ENCODE measurements at regions not wholly inside any gene's neighbourhood (a gene's known extent, or its start where the extent isn't known, plus 50 kb on each side); places are given as distances from the start of the nearest gene placed in this dataset.

DNA sequence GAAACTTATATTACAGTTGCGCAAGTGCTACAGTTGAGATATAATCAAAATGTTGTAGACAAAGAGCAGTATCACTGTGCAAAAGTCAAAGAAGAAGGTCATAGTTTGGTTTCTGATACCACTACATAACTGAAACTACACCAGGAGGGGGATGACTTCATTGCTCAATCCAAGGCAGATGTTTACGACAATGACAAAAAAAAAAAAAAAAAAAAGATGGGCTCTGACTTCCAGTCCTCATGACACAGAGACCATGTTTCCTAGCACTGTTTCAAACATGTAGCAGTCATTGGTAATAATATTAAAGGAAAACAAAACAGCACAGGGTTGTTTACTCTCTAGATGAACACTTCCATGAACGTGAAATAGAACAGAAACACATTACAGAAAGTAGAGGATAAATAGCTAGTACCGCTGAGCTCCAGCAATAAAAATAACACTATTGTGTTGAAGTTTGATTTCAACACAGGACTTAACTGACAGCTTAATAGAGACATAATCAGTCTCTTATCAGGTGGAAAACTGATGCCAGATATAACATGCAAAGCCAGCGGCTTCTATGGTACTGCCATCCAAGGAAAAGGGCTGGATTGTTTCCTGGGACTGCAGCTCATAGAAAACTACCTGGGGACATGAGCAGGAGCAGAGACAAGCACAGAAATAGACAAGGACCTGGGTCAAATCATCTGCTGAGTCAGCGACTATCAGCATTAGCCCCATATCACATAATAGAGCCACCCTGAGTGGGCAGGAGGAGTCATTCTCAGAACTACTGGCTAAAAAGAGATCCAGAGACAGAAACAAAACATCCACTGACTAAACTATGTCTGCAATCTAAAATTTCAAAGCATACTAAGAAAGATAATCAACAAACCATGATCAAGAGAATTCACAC lies 463.6 kb upstream of the SOX9 start:
- H3K4me3 ChIP-seq (replicated peaks; ENCODE audit: low read depth, low read length), result no peak overlapping the region
- no peak for TF ChIP-seq CTCF (IDR thresholded peaks at IDR 0.05; ENCODE audit: insufficient read depth, low read length, poor library complexity, severe bottlenecking)
- H3K27me3 ChIP-seq (replicated peaks; ENCODE audit: control insufficient read depth, insufficient read depth, low read length), result no peaks in the 10 kb centered on the region
- no peak for DNase-seq (ENCODE audit: extremely low read depth, insufficient read length)
- no peaks in the 10 kb centered on the region for H3K36me3 ChIP-seq (ENCODE audit: control insufficient read depth, insufficient read depth, low read length)

GRCh38 chr17:71658996-71659395 lies 461.8 kb upstream of the SOX9 start:
- TF ChIP-seq CTCF (IDR thresholded peaks at IDR 0.05; ENCODE audit: insufficient read depth, low read length, poor library complexity, severe bottlenecking), result no peak

DNA sequence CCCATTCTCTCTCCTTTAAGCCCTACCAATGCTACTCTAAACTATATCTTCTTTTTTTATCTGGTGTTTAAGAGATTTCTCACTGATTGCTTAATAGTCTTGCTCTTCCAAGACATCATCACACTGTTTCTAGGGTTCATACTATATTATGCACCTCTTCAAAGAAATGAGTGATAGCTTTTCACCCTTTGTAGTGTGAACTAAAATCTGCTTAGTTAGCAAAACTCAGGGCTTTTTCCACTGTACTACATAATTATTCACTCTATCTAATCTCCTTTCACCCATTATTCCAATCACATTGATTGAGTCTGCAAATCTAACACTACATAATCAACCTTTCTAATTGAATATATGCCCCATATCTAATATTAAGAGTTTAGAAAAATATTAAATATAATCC lies 456.0 kb upstream of the SOX9 start:
- no peak for TF ChIP-seq CTCF (IDR thresholded peaks at IDR 0.05; ENCODE audit: insufficient read depth, low read length, poor library complexity, severe bottlenecking)
- Histone ChIP-seq H3K36me3 (ENCODE audit: control insufficient read depth, insufficient read depth, low read length) (no peaks in the 10 kb centered on the region), H3K27me3 (replicated peaks; ENCODE audit: control insufficient read depth, insufficient read depth, low read length) (no peaks in the 10 kb centered on the region), H3K4me3 (replicated peaks; ENCODE audit: low read depth, low read length) (no peak overlapping the region)
- no peak for DNase-seq (ENCODE audit: extremely low read depth, insufficient read length)

More at GRCh38 chr17:71658996-71659395, 461.8 kb upstream of the SOX9 start:
- H3K27me3 ChIP-seq (replicated peaks; ENCODE audit: control insufficient read depth, insufficient read depth, low read length), result no peaks in the 10 kb centered on the region
- no peak for DNase-seq (ENCODE audit: extremely low read depth, insufficient read length)
- no peaks in the 10 kb centered on the region for H3K36me3 ChIP-seq (ENCODE audit: control insufficient read depth, insufficient read depth, low read length)
- H3K4me3 ChIP-seq (replicated peaks; ENCODE audit: low read depth, low read length), result no peak overlapping the region

DNA sequence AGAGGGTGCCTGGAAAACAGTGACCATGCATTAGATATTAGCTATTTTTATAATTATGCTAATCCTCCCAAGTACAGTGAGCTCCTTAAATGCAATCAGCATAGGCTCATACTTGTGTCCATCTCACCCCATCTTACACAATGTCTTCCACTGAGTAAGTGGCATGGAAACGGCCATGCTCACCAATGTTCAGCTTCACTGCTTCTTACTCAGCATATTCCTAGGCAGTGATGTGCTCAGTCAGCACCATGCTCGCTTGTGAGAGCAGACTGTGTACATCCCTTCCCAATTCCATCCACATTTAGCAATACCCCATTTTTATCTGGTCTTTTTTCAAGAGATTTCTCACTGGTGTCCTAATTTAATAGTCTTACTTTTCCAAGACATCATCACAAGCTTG lies 454.8 kb upstream of the SOX9 start:
- no peaks in the 10 kb centered on the region for H3K27me3 ChIP-seq (replicated peaks; ENCODE audit: control insufficient read depth, insufficient read depth, low read length)
- H3K36me3 ChIP-seq (ENCODE audit: control insufficient read depth, insufficient read depth, low read length), result no peaks in the 10 kb centered on the region
- H3K4me3 ChIP-seq (replicated peaks; ENCODE audit: low read depth, low read length), result no peak overlapping the region
- DNase-seq (ENCODE audit: extremely low read depth, insufficient read length), result no peak
- TF ChIP-seq CTCF (IDR thresholded peaks at IDR 0.05; ENCODE audit: insufficient read depth, low read length, poor library complexity, severe bottlenecking), result no peak

DNA sequence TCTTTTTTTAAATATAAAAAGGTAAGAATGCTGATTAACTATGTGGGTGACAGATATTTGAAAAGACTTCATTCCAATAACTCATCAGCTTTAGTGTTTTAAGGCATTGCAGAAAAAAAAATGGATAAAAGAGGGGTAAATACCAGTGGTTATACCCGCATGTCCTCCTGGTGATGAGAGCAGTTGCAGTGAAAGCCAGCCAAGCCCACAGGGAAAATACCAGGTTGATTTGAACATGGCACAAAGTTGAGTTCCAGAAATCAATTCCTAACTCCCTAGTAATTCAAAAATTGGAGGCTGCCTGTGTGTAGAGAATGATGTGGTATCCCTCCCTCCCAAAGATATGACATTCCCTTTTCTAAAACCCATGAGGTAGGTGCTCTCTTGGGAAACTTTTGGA lies 453.2 kb upstream of the SOX9 start:
- H3K4me3 ChIP-seq (replicated peaks; ENCODE audit: low read depth, low read length), result no peak overlapping the region
- TF ChIP-seq CTCF (IDR thresholded peaks at IDR 0.05; ENCODE audit: insufficient read depth, low read length, poor library complexity, severe bottlenecking), result no peak
- H3K27me3 ChIP-seq (replicated peaks; ENCODE audit: control insufficient read depth, insufficient read depth, low read length), result no peaks in the 10 kb centered on the region
- DNase-seq (ENCODE audit: extremely low read depth, insufficient read length), result no peak
- H3K36me3 ChIP-seq (ENCODE audit: control insufficient read depth, insufficient read depth, low read length), result no peaks in the 10 kb centered on the region

Data from GM06990 (cell line).